Right renal cortex interstitium (tissue), 3 donors: ENCODE measurements at regions not wholly inside any gene's neighbourhood (a gene's known extent, or its start where the extent isn't known, plus 50 kb on each side); places are given as distances from the start of the nearest gene placed in this dataset.

Experiments
- DNase-seq, 3 donors: peaks; one replicate each; pipeline ENCODE4 v3.0.0-alpha.2; 2013; ENCODE audit warnings: low read depth in 3 of 3, low spot score in 2 of 3

- DNase-seq, result no peak
Measured at GRCh38 chr1:34405266-34405959, 228.7 kb downstream of the C1orf94 start.

GRCh38 chr1:34406377-34406776 lies 229.7 kb downstream of the C1orf94 start:
- no peak for DNase-seq

- no peak for DNase-seq
Measured at GRCh38 chr1:34406833-34407539, 230.3 kb downstream of the C1orf94 start.

- DNase-seq, result no peak
Measured at GRCh38 chr1:34408011-34408410, 231.3 kb downstream of the C1orf94 start.

- DNase-seq, result no peak
Measured at GRCh38 chr1:34409689-34410229, 233.1 kb downstream of the C1orf94 start.

- no peak for DNase-seq
Measured at GRCh38 chr1:34412598-34413370, 236.1 kb downstream of the C1orf94 start.

- no peak for DNase-seq
Measured at GRCh38 chr1:34415140-34415539, 238.4 kb downstream of the C1orf94 start.

GRCh38 chr1:34418166-34418565 lies 241.5 kb downstream of the C1orf94 start:
- DNase-seq, result no peak

GRCh38 chr1:34419663-34420136 lies 243.0 kb downstream of the C1orf94 start:
- peak in 1 of 3 donors; percentile 23 for DNase-seq

GRCh38 chr1:34425046-34425445 lies 248.3 kb downstream of the C1orf94 start:
- no peak for DNase-seq

- DNase-seq, result no peak
Measured at GRCh38 chr1:34425785-34426184, 249.1 kb downstream of the C1orf94 start.

GRCh38 chr1:34426325-34426896 lies 249.7 kb downstream of the C1orf94 start:
- DNase-seq, result no peak

- DNase-seq, result no peak
Measured at GRCh38 chr1:34427170-34427569, 250.5 kb downstream of the C1orf94 start.

- no peak for DNase-seq
Measured at GRCh38 chr1:34433099-34433498, 256.4 kb downstream of the C1orf94 start.

- no peak for DNase-seq
Measured at GRCh38 chr1:34436836-34437235, 260.1 kb downstream of the C1orf94 start.

- no peak for DNase-seq
Measured at GRCh38 chr1:34441259-34442069, 264.8 kb downstream of the C1orf94 start.

GRCh38 chr1:34444516-34444915 lies 267.8 kb downstream of the C1orf94 start:
- no peak for DNase-seq

GRCh38 chr1:34450325-34450724 lies 273.6 kb downstream of the C1orf94 start:
- no peak for DNase-seq

GRCh38 chr1:34452451-34452850 lies 275.7 kb downstream of the C1orf94 start:
- DNase-seq, result no peak

- no peak for DNase-seq
Measured at GRCh38 chr1:34455121-34455520, 278.4 kb downstream of the C1orf94 start.
